ENCODE measurements at regions not wholly inside any gene's neighbourhood (a gene's known extent, or its start where the extent isn't known, plus 50 kb on each side); places are given as distances from the start of the nearest gene placed in this dataset.

GRCh38 chr16:80889779-80890359 is 85.5 kb upstream of the CDYL2 start:
- no peak for TF ChIP-seq CTCF (conservative IDR thresholded peaks at IDR 0.05)
- H3K27ac ChIP-seq, result no peak overlapping the region

GRCh38 chr16:80887062-80887461 is 82.7 kb upstream of the CDYL2 start:
- no peak for TF ChIP-seq CTCF (conservative IDR thresholded peaks at IDR 0.05)

GRCh38 chr16:80883816-80884215 is 79.4 kb upstream of the CDYL2 start:
- no peak for TF ChIP-seq CTCF (conservative IDR thresholded peaks at IDR 0.05)
- peak overlapping the region; percentile 85 for H3K27ac ChIP-seq

More at GRCh38 chr16:80887062-80887461, 82.7 kb upstream of the CDYL2 start:
- no peak overlapping the region for H3K27ac ChIP-seq

GRCh38 chr16:80883159-80883642 is 78.8 kb upstream of the CDYL2 start:
- no peak for TF ChIP-seq CTCF (conservative IDR thresholded peaks at IDR 0.05)
- H3K27ac ChIP-seq, result peak overlapping the region; percentile 85

- TF ChIP-seq CTCF (conservative IDR thresholded peaks at IDR 0.05), result no peak
- peak overlapping the region; percentile 89 for H3K27ac ChIP-seq
Observed at GRCh38 chr16:80875616-80876015, 71.2 kb upstream of the CDYL2 start.

- H3K27ac ChIP-seq, result peak overlapping the region; percentile 89
- no peak for TF ChIP-seq CTCF (conservative IDR thresholded peaks at IDR 0.05)
Observed at GRCh38 chr16:80874925-80875324, 70.5 kb upstream of the CDYL2 start.

- TF ChIP-seq CTCF (conservative IDR thresholded peaks at IDR 0.05), result no peak
- no peak overlapping the region for H3K27ac ChIP-seq
Observed at GRCh38 chr16:80862160-80862705, 57.8 kb upstream of the CDYL2 start.
